Astrocyte of the spinal cord (primary cell): ENCODE measurements at regions not wholly inside any gene's neighbourhood (a gene's known extent, or its start where the extent isn't known, plus 50 kb on each side); places are given as distances from the start of the nearest gene placed in this dataset.

Experiments
- DNase-seq: peaks from one replicate; pipeline ENCODE4 v3.0.0; 2011; ENCODE audit warnings: low read depth, low spot score
- H3K4me3 ChIP-seq: 2 replicates; pipeline ENCODE4 v1.5.1; 2011; ENCODE audit warnings: low read depth, mild to moderate bottlenecking, low read length, moderate library complexity
- CTCF ChIP-seq: IDR thresholded peaks from 2 replicates; pipeline ENCODE4 v1.5.1; 2012; ENCODE audit warnings: low read depth, mild to moderate bottlenecking, low read length, inconsistent platforms
- in situ Hi-C: cut with HindIII; loops from 2 replicates; pipeline ENCODE4 v1.10.0; 2017; ENCODE audit warnings: low sequenced_read_pairs

DNA sequence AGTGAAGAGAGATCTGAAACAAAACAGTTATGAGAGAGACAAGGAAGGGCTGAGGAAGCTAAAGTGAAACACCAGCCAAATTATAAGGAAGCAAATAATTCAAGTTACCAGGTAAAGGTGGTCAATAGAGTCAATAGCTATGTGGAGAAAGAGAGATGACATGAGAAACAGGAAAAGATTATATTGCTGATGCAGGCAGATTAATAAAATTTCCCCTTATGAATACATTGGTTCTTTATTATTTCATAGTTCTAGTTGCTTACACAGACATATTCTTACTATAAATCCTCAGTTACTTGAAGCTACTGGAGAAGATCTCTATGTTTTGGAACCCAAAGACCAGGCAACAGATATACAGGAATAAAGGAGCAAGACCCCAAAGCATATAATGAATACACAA, 273.7 kb upstream of the CTSO start:
- no peak overlapping the region for H3K4me3 ChIP-seq
- DNase-seq, result no peak
- in situ Hi-C loops, result no loop called here
- TF ChIP-seq CTCF, result no peak

DNA sequence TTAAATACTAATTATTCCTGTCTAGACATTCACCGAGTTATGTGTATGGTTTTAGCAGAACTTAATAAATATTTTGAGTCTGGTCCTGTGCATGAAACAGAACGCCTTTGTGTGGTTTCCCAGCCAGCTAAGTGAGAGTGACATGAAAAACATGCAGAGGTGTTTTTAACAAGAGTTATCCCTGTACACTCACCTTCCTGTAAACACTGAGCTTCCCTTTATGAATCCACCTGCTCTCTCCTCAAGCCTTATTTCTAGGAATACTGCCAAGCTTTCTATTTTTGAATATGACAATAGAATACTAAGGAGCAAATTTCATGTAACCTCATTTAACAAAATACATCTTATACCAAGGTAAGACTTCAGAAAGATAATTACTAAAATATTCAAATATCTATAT, 270.3 kb upstream of the CTSO start:
- no peak for TF ChIP-seq CTCF
- no peak for DNase-seq
- no peak overlapping the region for H3K4me3 ChIP-seq
- in situ Hi-C loops, result no loop called here

DNA sequence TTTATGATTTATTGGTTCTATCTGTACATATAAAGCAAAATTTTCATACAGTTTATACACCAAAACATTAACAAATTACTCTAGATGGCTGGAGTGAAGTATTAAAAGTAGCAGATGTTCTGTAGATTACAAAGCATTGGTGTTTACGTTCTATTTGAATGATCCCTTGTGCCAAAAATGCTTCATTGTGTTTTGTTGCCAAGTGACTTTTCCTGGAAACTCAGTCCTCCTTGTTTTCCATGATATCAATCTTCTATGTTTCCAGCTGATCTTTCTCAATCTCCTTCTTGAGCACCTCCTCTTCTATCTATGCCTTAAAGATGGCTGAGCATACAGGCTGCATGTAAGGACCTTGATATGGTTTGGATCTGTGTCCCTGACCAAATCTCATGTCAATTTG, 263.6 kb upstream of the CTSO start:
- no peak for TF ChIP-seq CTCF
- in situ Hi-C loops, result no loop called here
- no peak for DNase-seq
- H3K4me3 ChIP-seq, result no peak overlapping the region

DNA sequence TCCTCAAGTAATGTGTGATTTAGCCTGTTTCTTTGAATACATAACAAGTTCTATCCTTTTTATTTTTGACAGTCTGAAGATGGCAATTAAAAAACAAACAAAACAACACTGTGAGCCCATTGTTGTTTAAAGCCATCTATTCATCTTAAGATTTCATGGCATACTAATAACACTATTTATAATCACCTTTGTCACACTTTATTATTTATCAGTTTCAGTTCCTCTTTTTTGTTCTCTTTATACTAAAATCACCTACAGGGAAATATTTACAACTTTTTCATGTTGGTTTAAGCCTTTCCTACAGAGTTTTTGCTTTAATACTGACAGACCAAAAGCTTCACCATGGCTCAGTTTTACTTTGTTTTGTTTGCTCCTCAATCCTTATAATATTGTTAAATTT, 247.4 kb upstream of the CTSO start:
- DNase-seq, result no peak
- in situ Hi-C loops, result no loop called here
- no peak for TF ChIP-seq CTCF
- H3K4me3 ChIP-seq, result no peak overlapping the region

DNA sequence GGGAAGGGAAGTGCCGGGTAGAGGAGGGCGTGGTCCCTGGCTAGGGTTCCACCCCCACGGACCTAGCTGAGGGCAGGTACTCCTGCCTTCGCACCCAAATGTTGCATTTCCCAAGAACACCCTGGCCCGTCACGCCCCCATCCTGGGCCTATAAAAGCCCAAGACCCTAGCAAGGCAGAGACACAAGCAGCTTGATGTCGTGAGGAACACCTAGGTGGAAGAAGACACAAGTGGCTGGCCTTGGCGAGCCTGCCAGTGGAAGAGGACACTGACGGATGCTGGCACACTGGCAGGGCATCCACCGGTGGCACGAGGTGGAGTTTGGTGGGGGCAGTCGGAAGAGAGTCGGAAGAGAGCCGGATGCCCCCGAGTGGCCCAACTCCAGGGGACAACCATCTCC, 244.8 kb upstream of the CTSO start:
- H3K4me3 ChIP-seq, result no peak overlapping the region
- DNase-seq, result no peak
- TF ChIP-seq CTCF, result no peak
- in situ Hi-C loops, result no loop called here

- in situ Hi-C loops, result no loop called here
- no peak overlapping the region for H3K4me3 ChIP-seq
- no peak for TF ChIP-seq CTCF
- DNase-seq, result no peak
Measured at GRCh38 chr4:156197216-156197615, 243.6 kb upstream of the CTSO start.

- in situ Hi-C loops, result no loop called here
- TF ChIP-seq CTCF, result no peak
- H3K4me3 ChIP-seq, result no peak overlapping the region
- DNase-seq, result no peak
Measured at GRCh38 chr4:156196722-156197121, 243.1 kb upstream of the CTSO start.
